ENCODE measurements at regions not wholly inside any gene's neighbourhood (a gene's known extent, or its start where the extent isn't known, plus 50 kb on each side); places are given as distances from the start of the nearest gene placed in this dataset.

DNA sequence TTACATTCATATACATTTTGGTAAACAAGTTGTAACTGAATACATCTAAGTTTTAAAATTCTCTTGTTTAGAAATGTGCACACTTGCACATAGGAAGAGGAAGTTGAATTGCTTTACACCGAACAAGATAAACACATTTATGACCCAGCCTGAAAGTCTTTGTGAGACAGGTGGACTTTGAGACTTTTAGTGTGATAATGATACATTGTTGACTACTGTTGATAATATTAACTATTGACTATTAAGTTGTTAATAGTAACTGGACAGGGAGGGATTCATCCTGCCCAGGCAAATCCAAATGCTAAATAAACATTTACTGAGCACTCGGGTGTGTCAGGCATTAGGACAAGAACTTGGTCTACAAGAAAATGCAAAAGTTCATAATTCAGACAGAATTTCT, 68.0 kb downstream of the AVPR1A start:
- TF ChIP-seq POLR2A (IDR thresholded peaks at IDR 0.05) (no peak), POLR2AphosphoS5 (IDR thresholded peaks at IDR 0.05) (no peak)
- TF ChIP-seq, protein P1, sequence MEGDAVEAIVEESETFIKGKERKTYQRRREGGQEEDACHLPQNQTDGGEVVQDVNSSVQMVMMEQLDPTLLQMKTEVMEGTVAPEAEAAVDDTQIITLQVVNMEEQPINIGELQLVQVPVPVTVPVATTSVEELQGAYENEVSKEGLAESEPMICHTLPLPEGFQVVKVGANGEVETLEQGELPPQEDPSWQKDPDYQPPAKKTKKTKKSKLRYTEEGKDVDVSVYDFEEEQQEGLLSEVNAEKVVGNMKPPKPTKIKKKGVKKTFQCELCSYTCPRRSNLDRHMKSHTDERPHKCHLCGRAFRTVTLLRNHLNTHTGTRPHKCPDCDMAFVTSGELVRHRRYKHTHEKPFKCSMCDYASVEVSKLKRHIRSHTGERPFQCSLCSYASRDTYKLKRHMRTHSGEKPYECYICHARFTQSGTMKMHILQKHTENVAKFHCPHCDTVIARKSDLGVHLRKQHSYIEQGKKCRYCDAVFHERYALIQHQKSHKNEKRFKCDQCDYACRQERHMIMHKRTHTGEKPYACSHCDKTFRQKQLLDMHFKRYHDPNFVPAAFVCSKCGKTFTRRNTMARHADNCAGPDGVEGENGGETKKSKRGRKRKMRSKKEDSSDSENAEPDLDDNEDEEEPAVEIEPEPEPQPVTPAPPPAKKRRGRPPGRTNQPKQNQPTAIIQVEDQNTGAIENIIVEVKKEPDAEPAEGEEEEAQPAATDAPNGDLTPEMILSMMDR (IDR thresholded peaks at IDR 0.05 in 8 of 11, conservative IDR thresholded peaks at IDR 0.05 in 3 of 11), result no peak
- Histone ChIP-seq H3K36me3 (no peaks in the 10 kb centered on the region), H3K27ac (no peak overlapping the region), H3K27me3 (replicated peaks in 1 of 7) (no peaks in the 10 kb centered on the region), H3K9me3 (no peaks in the 10 kb centered on the region), H3K4me1 (no peaks in the 10 kb centered on the region), H3K4me3 (no peak overlapping the region)
- intact Hi-C loops (cut with DNase I; ENCODE audit: low total_unique reads), result no loop called here
- no peak for DNase-seq
- WGBS, 5 donors, result 61 to 66% (median 64%) methylated on average over 2 of the region's 2 CpGs

- intact Hi-C loops (cut with DNase I; ENCODE audit: low total_unique reads), result no loop called here
- 80 to 100% (median 97%) methylated on average over 2 of the region's 2 CpGs for WGBS, 5 donors
These were observed 71.1 kb downstream of the AVPR1A start for GRCh38 chr12:63079791-63080502.

GRCh38 chr12:63078906-63079305, 72.1 kb downstream of the AVPR1A start:
- no peaks in the 10 kb centered on the region for H3K27me3 ChIP-seq (replicated peaks in 1 of 7)
- DNase-seq, result no peak
- no peak overlapping the region for H3K4me3 ChIP-seq
- TF ChIP-seq, protein P1 (IDR thresholded peaks at IDR 0.05 in 8 of 11, conservative IDR thresholded peaks at IDR 0.05 in 3 of 11), result no peak
- TF ChIP-seq POLR2AphosphoS5 (IDR thresholded peaks at IDR 0.05) (no peak), POLR2A (IDR thresholded peaks at IDR 0.05) (no peak)
- intact Hi-C loops (cut with DNase I; ENCODE audit: low total_unique reads), result no loop called here
- no peaks in the 10 kb centered on the region for H3K36me3 ChIP-seq
- H3K9me3 ChIP-seq, result no peaks in the 10 kb centered on the region
- H3K4me1 ChIP-seq, result no peaks in the 10 kb centered on the region
- H3K27ac ChIP-seq, result no peak overlapping the region
- 86 to 96% (median 92%) methylated on average over 2 of the region's 2 CpGs for WGBS, 5 donors

More at GRCh38 chr12:63079791-63080502, 71.1 kb downstream of the AVPR1A start:
- DNase-seq, result no peak
- Histone ChIP-seq H3K36me3 (no peaks in the 10 kb centered on the region), H3K4me1 (no peaks in the 10 kb centered on the region), H3K9me3 (no peaks in the 10 kb centered on the region), H3K27ac (no peak overlapping the region), H3K4me3 (no peak overlapping the region), H3K27me3 (replicated peaks in 1 of 7) (no peaks in the 10 kb centered on the region)
- TF ChIP-seq POLR2A (IDR thresholded peaks at IDR 0.05), result no peak
- no peak for TF ChIP-seq POLR2AphosphoS5 (IDR thresholded peaks at IDR 0.05)
- TF ChIP-seq, protein P1 (IDR thresholded peaks at IDR 0.05 in 8 of 11, conservative IDR thresholded peaks at IDR 0.05 in 3 of 11), result no peak

GRCh38 chr12:63075376-63076060, 75.5 kb downstream of the AVPR1A start:
- no peaks in the 10 kb centered on the region for H3K27me3 ChIP-seq (replicated peaks in 1 of 7)
- no peaks in the 10 kb centered on the region for H3K9me3 ChIP-seq
- WGBS, 5 donors, result 75 to 82% (median 80%) methylated on average over 3 of the region's 3 CpGs
- TF ChIP-seq POLR2A (IDR thresholded peaks at IDR 0.05), result no peak
- TF ChIP-seq, protein P1 (IDR thresholded peaks at IDR 0.05 in 8 of 11, conservative IDR thresholded peaks at IDR 0.05 in 3 of 11), result no peak
- no peaks in the 10 kb centered on the region for H3K36me3 ChIP-seq
- DNase-seq, result no peak
- no peak overlapping the region for H3K4me3 ChIP-seq
- no peaks in the 10 kb centered on the region for H3K4me1 ChIP-seq
- intact Hi-C loops (cut with DNase I; ENCODE audit: low total_unique reads), result no loop called here
- H3K27ac ChIP-seq, result no peak overlapping the region

Measured in spleen (tissue), 11 donors.